ENCODE measurements at regions not wholly inside any gene's neighbourhood (a gene's known extent, or its start where the extent isn't known, plus 50 kb on each side); places are given as distances from the start of the nearest gene placed in this dataset.

- no peak for DNase-seq (ENCODE audit: low spot score, unreplicated experiment)
- Mint-ChIP-seq H3K36me3 (ENCODE audit: insufficient read depth) (no peaks in the 10 kb centered on the region), H3K27me3 (peaks cover 3% of the 10 kb centered on the region), H3K9me3 (ENCODE audit: low read depth) (no peaks in the 10 kb centered on the region), H3K4me3 (ENCODE audit: low read depth) (no peak overlapping the region), H3K4me1 (ENCODE audit: low read depth) (peaks cover 19% of the 10 kb centered on the region), H3K27ac (peak overlapping the region; percentile 82)
- TF ChIP-seq, protein P1, sequence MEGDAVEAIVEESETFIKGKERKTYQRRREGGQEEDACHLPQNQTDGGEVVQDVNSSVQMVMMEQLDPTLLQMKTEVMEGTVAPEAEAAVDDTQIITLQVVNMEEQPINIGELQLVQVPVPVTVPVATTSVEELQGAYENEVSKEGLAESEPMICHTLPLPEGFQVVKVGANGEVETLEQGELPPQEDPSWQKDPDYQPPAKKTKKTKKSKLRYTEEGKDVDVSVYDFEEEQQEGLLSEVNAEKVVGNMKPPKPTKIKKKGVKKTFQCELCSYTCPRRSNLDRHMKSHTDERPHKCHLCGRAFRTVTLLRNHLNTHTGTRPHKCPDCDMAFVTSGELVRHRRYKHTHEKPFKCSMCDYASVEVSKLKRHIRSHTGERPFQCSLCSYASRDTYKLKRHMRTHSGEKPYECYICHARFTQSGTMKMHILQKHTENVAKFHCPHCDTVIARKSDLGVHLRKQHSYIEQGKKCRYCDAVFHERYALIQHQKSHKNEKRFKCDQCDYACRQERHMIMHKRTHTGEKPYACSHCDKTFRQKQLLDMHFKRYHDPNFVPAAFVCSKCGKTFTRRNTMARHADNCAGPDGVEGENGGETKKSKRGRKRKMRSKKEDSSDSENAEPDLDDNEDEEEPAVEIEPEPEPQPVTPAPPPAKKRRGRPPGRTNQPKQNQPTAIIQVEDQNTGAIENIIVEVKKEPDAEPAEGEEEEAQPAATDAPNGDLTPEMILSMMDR (IDR thresholded peaks at IDR 0.05; ENCODE audit: unreplicated experiment): no peak
Measured at GRCh38 chrX:140393507-140393906, 111.4 kb downstream of the SOX3 start.

- Mint-ChIP-seq H3K36me3 (ENCODE audit: insufficient read depth) (no peaks in the 10 kb centered on the region), H3K27ac (no peak overlapping the region)
- TF ChIP-seq, protein P1 (IDR thresholded peaks at IDR 0.05; ENCODE audit: unreplicated experiment): no peak
Measured at GRCh38 chrX:140391313-140391712, 113.6 kb downstream of the SOX3 start.

DNA sequence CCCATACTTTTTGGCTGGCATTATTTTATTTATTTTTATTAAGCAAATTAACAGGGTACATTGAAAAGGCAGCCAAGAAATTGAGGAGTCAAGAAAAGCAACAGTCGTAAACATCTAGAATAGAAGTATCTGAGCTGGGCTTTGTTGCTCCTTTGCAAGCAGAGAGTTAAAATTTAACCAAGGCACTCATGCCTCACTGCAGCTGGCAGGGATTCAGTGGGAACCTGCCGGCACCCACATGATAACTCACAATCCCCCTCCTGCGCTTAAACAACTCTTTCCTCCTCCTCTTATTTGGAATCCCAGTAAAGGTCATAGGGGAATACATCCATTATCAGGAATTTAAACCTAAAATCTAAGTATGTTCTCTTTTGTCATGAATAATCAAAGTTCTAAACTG, 115.5 kb downstream of the SOX3 start:
- Mint-ChIP-seq H3K36me3 (ENCODE audit: insufficient read depth) (no peaks in the 10 kb centered on the region), H3K4me1 (ENCODE audit: low read depth) (peaks cover 24% of the 10 kb centered on the region), H3K27ac (peak overlapping the region; percentile 5), H3K27me3 (no peaks in the 10 kb centered on the region), H3K9me3 (ENCODE audit: low read depth) (no peaks in the 10 kb centered on the region), H3K4me3 (ENCODE audit: low read depth) (no peak overlapping the region)
- TF ChIP-seq, protein P1 (IDR thresholded peaks at IDR 0.05; ENCODE audit: unreplicated experiment): no peak
- no peak for DNase-seq (ENCODE audit: low spot score, unreplicated experiment)

More at GRCh38 chrX:140391313-140391712, 113.6 kb downstream of the SOX3 start:
- Mint-ChIP-seq H3K4me3 (ENCODE audit: low read depth) (no peak overlapping the region), H3K27me3 (no peaks in the 10 kb centered on the region), H3K4me1 (ENCODE audit: low read depth) (peaks cover 24% of the 10 kb centered on the region), H3K9me3 (ENCODE audit: low read depth) (no peaks in the 10 kb centered on the region)
- DNase-seq (ENCODE audit: low spot score, unreplicated experiment): no peak

DNA sequence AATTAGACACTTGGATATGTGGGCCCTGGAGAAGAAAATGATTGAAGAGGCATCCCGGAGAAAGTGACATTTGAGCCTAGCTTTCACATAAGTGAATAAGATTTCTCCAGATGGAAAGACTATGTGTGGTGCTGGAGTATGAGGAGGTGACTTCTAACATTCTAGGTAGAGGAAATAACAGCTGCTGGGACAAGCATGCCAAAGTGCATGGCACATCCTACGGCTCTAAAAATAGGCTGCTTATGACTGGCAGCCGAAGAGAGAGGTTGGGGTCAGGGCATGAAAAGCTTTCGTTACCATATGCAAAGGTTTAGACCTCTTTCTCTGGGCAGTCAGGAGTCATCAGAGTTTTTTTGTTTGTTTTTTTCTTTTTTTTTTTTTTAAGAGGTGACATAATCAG, 142.0 kb downstream of the SOX3 start:
- Mint-ChIP-seq H3K4me3 (ENCODE audit: low read depth) (no peak overlapping the region), H3K36me3 (ENCODE audit: insufficient read depth) (no peaks in the 10 kb centered on the region), H3K27ac (no peak overlapping the region), H3K4me1 (ENCODE audit: low read depth) (no peaks in the 10 kb centered on the region), H3K27me3 (peaks cover 10% of the 10 kb centered on the region), H3K9me3 (ENCODE audit: low read depth) (no peaks in the 10 kb centered on the region)
- TF ChIP-seq, protein P1 (IDR thresholded peaks at IDR 0.05; ENCODE audit: unreplicated experiment): no peak
- DNase-seq (ENCODE audit: low spot score, unreplicated experiment): no peak

GRCh38 chrX:140360924-140361323, 143.9 kb downstream of the SOX3 start:
- TF ChIP-seq, protein P1 (IDR thresholded peaks at IDR 0.05; ENCODE audit: unreplicated experiment): no peak
- Mint-ChIP-seq H3K9me3 (ENCODE audit: low read depth) (no peaks in the 10 kb centered on the region), H3K4me3 (ENCODE audit: low read depth) (no peak overlapping the region), H3K4me1 (ENCODE audit: low read depth) (no peaks in the 10 kb centered on the region), H3K36me3 (ENCODE audit: insufficient read depth) (no peaks in the 10 kb centered on the region), H3K27me3 (peaks cover 18% of the 10 kb centered on the region), H3K27ac (no peak overlapping the region)
- no peak for DNase-seq (ENCODE audit: low spot score, unreplicated experiment)
